Right cardiac atrium (tissue), 5 donors: ENCODE measurements at regions not wholly inside any gene's neighbourhood (a gene's known extent, or its start where the extent isn't known, plus 50 kb on each side); places are given as distances from the start of the nearest gene placed in this dataset.
A peak's percentile ranks its signal among the peaks of the same experiment; 100 is the strongest.

Source experiments
- ATAC-seq, 2 donors: fragments of 200-7000 bp; cut with Tn5 transposase; one replicate each; pipeline versions ENCODE4 v1.8.0 to v1.9.1; 2020; ENCODE audit warnings: moderate library complexity in 2 of 2, mild to moderate bottlenecking in 1 of 2
- DNase-seq, 3 donors: peaks; one replicate each; pipeline ENCODE4 v3.0.0-alpha.2; 2020
- H3K27ac ChIP-seq: one replicate; pipeline ENCODE4 v1.5.1; 2013; ENCODE audit warnings: mild to moderate bottlenecking, low read length, control low read depth, moderate library complexity
- H3K27me3 ChIP-seq: one replicate; pipeline ENCODE4 v1.6.1; 2013; ENCODE audit not compliant: control insufficient read depth, insufficient read depth
- H3K4me1 ChIP-seq: one replicate; pipeline ENCODE4 v1.6.1; 2013; ENCODE audit warnings: low read length; ENCODE audit not compliant: control insufficient read depth, insufficient read depth
- H3K4me3 ChIP-seq: one replicate; pipeline ENCODE4 v1.5.1; 2013; ENCODE audit warnings: low read length, control low read depth
- H3K9me3 ChIP-seq: one replicate; pipeline ENCODE4 v1.6.1; 2013; ENCODE audit warnings: low read length; ENCODE audit not compliant: control insufficient read depth
- WGBS: extraction: QIAGEN DNeasy Blood & Tissue Kit; methylation state at CpG from one replicate; pipeline ENCODE4 v1.1.7; 2013; 5-methylcytosine and 5-hydroxymethylcytosine counted together
- intact Hi-C, 4 donors: fragments of 100-400 bp; cut with DNase I; formaldehyde crosslinking; loops; one replicate each; pipeline versions ENCODE4 v1.11.0 to v1.14.0; 2022 to 2023
- donor health status: healthy with polysubstance abuse.
- donor health status: DM: no; HTN: yes; CAD: no.
- donor health status: DM: no; HTN: no; CAD: no.
- donor health status: DM: no; HTN: yes; CAD: no; lungs with severe emphysema.
- donor health status: DM: yes; HTN: yes; CAD: no.

DNA sequence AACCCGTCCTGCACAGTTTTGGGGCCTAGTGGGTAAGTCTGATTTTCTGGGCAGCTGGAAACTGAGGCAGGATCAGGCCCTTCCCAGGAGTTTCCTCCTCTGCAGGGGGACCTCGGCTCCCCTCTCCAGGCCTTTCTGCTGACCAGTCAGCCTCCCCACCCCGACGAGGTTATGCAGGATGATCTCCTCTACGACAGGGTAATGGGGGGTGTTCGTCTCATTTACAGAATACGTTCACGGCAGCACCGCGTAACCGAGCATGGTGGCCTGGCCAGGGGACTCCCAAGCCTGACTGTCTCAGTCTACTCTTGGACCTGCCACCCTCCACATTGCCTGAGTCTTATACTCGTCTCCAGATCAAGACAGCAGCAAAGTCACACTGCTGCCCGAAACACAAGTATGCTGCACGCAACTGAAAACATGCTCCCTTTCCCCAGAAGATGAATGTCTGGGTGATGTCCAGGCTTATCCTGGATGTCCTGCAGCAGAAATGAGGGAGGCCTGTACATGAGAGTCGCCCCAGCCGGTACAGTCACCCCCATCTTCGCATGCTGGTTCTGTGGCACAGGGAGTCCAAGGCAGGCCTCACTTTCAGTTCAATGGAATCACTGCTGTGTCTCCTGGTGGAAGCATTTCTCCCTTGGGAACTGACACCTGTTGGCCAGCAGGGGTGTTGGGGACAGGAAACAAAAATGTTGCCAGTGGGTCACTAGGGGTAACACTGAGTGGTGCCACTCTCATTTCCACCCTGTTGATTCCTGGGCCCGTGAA is 120.8 kb downstream of the SOX1 start:
- WGBS, result 90% methylated on average over 18 of the region's 18 CpGs

DNA sequence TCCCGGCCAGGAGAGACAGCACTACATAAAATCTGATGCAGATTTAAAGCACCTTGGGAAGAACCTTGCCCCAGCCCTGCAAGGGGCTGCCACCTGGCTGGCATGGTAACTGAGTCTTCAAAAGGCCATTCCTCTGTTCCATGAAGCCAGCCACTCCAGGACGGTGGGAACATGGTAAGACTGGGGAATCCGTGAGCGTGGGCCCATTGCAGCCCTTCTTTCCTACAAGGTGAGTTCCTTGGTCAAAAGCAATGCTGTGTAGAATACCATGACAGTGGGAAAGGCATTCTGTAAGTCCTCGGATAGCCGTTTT is 121.3 kb downstream of the SOX1 start:
- H3K9me3 ChIP-seq, result no peaks in the 10 kb centered on the region
- 82% methylated on average over 6 of the region's 6 CpGs for WGBS
- no peaks in the 10 kb centered on the region for H3K4me1 ChIP-seq
- intact Hi-C loops, result no loop called here
- H3K27ac ChIP-seq, result no peak overlapping the region
- DNase-seq (no peak), ATAC-seq (no peak)
- no peaks in the 10 kb centered on the region for H3K27me3 ChIP-seq
- no peak overlapping the region for H3K4me3 ChIP-seq

More for the DNA sequence above, 120.8 kb downstream of the SOX1 start:
- ATAC-seq, result no peak
- no peaks in the 10 kb centered on the region for H3K27me3 ChIP-seq
- no peak overlapping the region for H3K4me3 ChIP-seq
- no peak overlapping the region for H3K27ac ChIP-seq
- no peaks in the 10 kb centered on the region for H3K4me1 ChIP-seq
- intact Hi-C loops, result no loop called here
- no peaks in the 10 kb centered on the region for H3K9me3 ChIP-seq
- no peak for DNase-seq

GRCh38 chr13:112193463-112194166 is 126.7 kb downstream of the SOX1 start:
- DNase-seq (no peak), ATAC-seq (no peak)
- H3K4me3 ChIP-seq, result no peak overlapping the region
- no peaks in the 10 kb centered on the region for H3K27me3 ChIP-seq
- H3K9me3 ChIP-seq, result no peaks in the 10 kb centered on the region
- intact Hi-C loops, result no loop called here
- no peak overlapping the region for H3K27ac ChIP-seq
- WGBS, result 89% methylated on average over 15 of the region's 15 CpGs
- no peaks in the 10 kb centered on the region for H3K4me1 ChIP-seq

- Histone ChIP-seq H3K27ac (no peak overlapping the region), H3K27me3 (no peaks in the 10 kb centered on the region), H3K9me3 (no peaks in the 10 kb centered on the region), H3K4me3 (no peak overlapping the region), H3K4me1 (no peaks in the 10 kb centered on the region)
- intact Hi-C loops, result no loop called here
- DNase-seq (no peak), ATAC-seq (no peak)
- 87% methylated on average over 22 of the region's 22 CpGs for WGBS
These were observed 127.2 kb downstream of the SOX1 start for GRCh38 chr13:112194167-112194530.

- Histone ChIP-seq H3K27me3 (no peaks in the 10 kb centered on the region), H3K4me1 (no peaks in the 10 kb centered on the region), H3K4me3 (no peak overlapping the region), H3K27ac (no peak overlapping the region), H3K9me3 (no peaks in the 10 kb centered on the region)
- 90% methylated on average over 31 of the region's 31 CpGs for WGBS
- no peak for DNase-seq
- intact Hi-C loops, result no loop called here
- no peak for ATAC-seq
These were observed 127.6 kb downstream of the SOX1 start for GRCh38 chr13:112194579-112194978.

DNA sequence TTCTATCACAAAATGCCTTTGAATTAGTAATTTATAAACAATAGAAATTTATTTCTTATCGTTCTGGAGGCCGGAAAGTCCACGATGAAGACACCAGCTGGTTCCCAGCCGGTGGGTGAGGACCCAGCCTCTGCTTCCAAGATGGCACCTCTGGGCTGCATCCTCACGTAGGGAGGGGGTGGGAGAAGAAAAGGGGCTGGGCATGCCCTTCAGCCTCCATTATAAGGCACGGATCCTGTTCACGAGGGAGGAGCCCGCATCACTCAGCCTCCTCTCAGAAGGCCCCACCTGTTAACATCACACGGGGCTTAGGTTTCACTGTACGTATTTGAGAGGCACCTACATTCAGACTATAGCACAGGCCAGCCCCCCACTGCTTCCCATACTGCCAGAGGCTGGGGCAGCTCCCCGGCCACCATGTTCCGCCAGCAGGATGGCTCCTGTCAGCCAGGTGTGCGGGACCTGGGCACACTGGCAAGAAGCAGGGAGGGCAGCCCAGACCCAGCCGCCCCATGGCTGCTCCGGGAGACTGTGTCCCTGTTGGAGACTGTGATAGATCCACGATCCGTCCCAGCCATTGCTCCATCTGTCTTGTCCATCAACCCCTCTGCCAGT is 131.6 kb downstream of the SOX1 start:
- Histone ChIP-seq H3K4me1 (no peaks in the 10 kb centered on the region), H3K27me3 (no peaks in the 10 kb centered on the region), H3K9me3 (no peaks in the 10 kb centered on the region), H3K4me3 (no peak overlapping the region), H3K27ac (no peak overlapping the region)
- no peak for DNase-seq
- ATAC-seq, result no peak
- WGBS, result 87% methylated on average over 17 of the region's 17 CpGs
- intact Hi-C loops, result no loop called here

- 83% methylated on average over 10 of the region's 10 CpGs for WGBS
- Histone ChIP-seq H3K4me3 (no peak overlapping the region), H3K4me1 (no peaks in the 10 kb centered on the region), H3K27me3 (no peaks in the 10 kb centered on the region), H3K27ac (no peak overlapping the region), H3K9me3 (no peaks in the 10 kb centered on the region)
- intact Hi-C loops, result no loop called here
- ATAC-seq (no peak), DNase-seq (no peak)
These were observed 133.3 kb downstream of the SOX1 start for GRCh38 chr13:112200200-112200599.

DNA sequence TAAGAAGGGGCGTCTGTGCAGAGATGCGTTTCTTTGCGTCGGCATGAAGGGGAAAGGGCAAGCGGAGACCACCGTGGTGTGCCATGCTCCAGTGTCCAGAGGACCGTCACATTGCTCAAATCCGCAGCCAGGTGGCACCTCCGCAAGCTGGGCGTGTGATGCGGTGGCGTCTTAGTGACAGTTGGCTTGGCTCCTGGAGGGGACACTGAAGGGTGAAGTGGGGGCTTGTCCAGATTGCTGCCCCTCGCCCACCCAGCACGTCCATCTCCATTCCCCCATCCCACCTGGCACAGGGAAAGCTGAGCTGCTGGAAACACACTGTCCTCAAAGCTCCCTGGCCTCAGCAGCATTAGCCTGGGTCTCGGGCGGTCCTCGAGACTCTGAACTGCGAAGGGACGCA is 135.3 kb downstream of the SOX1 start:
- Histone ChIP-seq H3K4me3 (no peak overlapping the region), H3K27ac (no peak overlapping the region), H3K4me1 (no peaks in the 10 kb centered on the region), H3K27me3 (no peaks in the 10 kb centered on the region), H3K9me3 (no peaks in the 10 kb centered on the region)
- intact Hi-C loops, result no loop called here
- WGBS, result 92% methylated on average over 19 of the region's 19 CpGs
- peak in 1 of 3 donors; percentile 40 for DNase-seq
- no peak for ATAC-seq

DNA sequence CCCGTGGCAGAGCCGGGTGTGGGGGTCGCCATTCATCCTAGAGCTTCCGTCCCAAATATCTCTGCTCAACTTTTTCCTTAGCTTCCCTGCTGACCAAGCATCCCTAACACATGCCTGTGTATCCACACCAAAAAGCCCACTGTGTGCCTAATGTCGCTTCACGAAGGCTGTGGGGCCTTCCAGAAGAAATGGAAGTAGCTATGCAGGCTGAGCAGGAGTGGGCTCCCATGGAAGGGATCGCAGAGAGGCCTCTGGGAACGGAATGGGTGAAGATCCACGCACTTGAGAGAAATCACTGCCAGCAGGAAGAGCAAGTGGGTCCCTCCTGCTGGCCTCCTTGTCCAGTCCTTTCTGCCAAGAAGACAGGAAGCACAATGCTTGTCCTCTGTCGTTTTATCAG is 136.0 kb downstream of the SOX1 start:
- Histone ChIP-seq H3K4me1 (no peaks in the 10 kb centered on the region), H3K27ac (no peak overlapping the region), H3K27me3 (no peaks in the 10 kb centered on the region), H3K4me3 (no peak overlapping the region), H3K9me3 (no peaks in the 10 kb centered on the region)
- intact Hi-C loops, result no loop called here
- WGBS, result 74% methylated on average over 10 of the region's 10 CpGs
- ATAC-seq (no peak), DNase-seq (no peak)

GRCh38 chr13:112203614-112204013 is 136.7 kb downstream of the SOX1 start:
- Histone ChIP-seq H3K4me1 (no peaks in the 10 kb centered on the region), H3K4me3 (no peak overlapping the region), H3K9me3 (no peaks in the 10 kb centered on the region), H3K27ac (no peak overlapping the region), H3K27me3 (no peaks in the 10 kb centered on the region)
- WGBS, result 86% methylated on average over 6 of the region's 6 CpGs
- ATAC-seq, result no peak
- no peak for DNase-seq
- intact Hi-C loops, result no loop called here
